NCI-H524 treated with DMSO at 0.1 percent for 48 hours (cell line): ENCODE measurements at regions not wholly inside any gene's neighbourhood (a gene's known extent, or its start where the extent isn't known, plus 50 kb on each side); places are given as distances from the start of the nearest gene placed in this dataset.

ENCODE experiments used
- DNase-seq: peaks from one replicate; lab custom pipeline; 2025; lab: John Stamatoyannopoulos, UW

- no peak for DNase-seq
Measured at GRCh38 chr2:66691031-66691965, 256.4 kb downstream of the MEIS1 start.

DNA sequence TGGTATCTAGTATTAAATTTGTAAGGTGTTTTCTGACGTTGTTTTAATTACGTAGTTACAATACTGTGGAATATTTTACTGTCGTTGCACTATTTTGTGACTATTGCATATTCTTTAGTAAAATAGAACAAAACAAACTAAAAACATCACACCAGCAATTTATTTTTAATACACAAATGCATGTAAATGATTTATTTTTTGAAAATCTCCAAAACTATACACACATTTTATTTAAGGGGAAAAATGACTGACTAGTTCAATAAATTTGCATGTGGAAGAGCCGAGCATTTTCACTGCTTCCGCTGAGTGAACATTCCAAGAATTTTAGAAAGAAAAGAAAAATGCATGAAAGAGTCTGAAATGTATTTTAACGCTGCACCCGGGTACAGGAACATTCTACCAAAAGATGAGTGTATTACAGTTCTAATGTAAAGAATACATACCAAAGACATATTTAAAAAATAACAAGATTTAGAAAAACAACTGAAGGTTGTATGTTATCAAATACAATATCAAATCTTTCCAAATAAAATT lies 257.7 kb downstream of the MEIS1 start:
- DNase-seq: no peak

GRCh38 chr2:66693076-66693965 lies 258.4 kb downstream of the MEIS1 start:
- DNase-seq: no peak

- DNase-seq: no peak
Measured at GRCh38 chr2:66694087-66694860, 259.3 kb downstream of the MEIS1 start.

DNA sequence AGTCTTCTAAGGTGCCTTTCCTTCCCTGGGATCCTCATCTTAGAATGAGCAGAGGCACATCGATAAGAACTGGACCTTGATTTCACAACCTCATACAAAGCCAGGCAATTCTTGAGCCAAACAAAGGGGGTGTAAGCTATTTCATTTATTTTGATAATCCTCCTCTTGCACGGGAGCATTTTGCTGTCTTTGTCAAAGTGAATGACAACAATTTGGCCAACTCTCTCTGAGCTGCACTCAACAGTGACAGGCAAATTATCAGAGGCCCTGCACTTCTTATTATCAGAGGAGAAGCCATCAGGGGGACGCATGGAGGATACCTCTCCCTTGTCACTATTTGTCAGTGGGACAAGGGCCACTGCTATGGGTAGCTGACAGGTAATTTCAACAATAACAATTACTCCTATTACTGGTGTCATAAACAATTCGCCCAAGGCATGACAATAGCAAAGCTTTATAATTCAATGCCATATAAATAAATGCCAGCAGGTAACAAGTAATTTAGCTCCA lies 260.4 kb downstream of the MEIS1 start:
- DNase-seq: no peak

DNA sequence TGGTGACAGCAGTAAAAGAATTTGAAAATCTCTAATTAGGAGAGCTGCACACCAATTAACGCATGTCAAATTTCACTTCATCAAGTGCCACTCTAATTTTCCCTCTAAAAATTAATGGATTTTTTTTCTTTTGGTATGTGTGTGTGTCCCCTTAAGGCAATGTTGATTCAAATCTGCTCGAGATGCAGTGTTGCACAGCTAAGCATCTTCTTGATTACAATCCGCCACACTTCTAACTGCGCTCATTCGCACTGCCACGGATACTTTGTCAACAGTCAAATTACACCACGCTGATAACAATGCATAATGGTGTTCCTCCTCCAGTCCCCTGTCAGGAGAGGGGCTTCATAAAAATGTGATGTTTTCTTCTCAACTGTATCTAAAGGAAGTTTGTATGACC lies 261.4 kb downstream of the MEIS1 start:
- peak; percentile 24 for DNase-seq

- DNase-seq: no peak
Measured at GRCh38 chr2:66696886-66697285, 262.0 kb downstream of the MEIS1 start.

GRCh38 chr2:66697366-66697765 lies 262.4 kb downstream of the MEIS1 start:
- no peak for DNase-seq

DNA sequence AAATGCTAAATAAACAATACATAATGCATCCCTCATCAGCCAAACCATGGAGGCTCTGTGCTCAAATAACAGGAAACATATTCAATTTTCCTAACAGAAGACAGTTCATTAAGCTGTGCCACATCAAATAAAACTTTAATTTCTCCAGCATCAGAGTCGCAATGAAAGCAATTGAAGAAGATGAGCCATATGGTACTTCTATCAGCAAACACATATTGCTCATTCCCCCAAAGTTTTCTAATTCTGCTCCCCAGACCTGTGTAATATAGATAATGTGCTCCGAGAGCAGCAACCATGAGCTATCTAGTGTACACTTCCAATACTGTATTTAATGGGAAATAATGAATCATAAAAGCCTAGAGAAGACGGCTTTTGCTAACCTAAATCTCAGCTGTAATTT lies 263.2 kb downstream of the MEIS1 start:
- no peak for DNase-seq

- no peak for DNase-seq
Measured at GRCh38 chr2:66698576-66699239, 263.8 kb downstream of the MEIS1 start.

DNA sequence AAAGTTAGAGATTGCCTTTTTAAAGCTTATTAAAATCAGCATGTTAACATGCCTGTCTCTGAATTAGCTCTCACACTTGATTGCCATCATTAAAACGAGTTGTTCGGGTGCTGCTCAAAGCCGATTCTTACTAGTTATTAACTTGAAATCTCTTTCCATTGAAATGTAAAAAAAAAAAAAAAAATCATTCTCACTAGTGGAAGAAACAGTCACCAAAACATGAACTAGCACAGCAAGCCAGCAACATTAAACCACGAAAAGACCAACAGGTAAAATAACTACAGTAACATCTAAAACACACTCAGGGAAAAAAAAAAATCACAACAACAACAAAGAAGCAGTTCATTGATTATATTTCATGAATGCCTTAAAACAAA lies 264.5 kb downstream of the MEIS1 start:
- no peak for DNase-seq

DNA sequence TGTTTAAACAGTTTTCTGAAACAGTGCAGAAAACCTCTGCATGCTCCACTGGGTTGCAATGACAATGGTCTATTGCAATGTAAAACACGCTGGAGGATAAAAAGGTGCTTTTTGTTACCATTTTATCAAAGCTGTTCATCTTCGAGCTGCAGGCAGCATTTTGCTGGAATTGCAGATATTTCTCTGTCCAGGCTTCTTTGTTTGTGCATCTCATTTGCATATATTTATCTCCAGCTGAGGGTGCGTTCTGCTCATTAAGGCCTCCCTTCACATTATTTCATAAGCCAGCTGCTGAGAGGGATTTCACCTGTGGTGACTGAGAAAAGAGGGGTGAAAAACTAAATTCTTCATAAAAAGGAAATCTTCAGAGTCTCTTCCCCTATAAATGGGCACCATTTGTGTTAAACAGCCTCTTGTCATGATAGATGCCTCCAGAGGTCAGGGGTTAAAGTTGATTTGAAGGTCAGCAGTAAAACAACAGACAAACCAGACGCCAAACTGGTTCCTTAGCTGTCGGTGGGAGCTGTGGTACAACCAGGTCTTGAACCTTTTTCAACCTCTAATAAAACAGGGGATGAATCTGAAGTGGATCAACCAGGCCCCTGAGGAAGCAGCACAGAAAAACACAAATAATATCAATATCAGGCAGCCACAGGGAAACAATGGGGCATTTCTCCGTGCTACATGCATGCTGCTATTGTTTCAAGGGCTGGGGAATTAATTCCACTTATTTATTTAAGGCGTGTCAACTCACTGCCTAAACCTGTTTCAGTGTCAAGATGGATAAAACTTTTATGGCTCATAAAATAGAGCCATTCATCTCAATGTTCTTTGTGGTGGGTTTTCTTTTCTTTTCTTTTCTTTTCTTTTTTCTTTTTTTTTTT lies 265.1 kb downstream of the MEIS1 start:
- DNase-seq: no peak

- DNase-seq: no peak
Measured at GRCh38 chr2:66700677-66701066, 265.7 kb downstream of the MEIS1 start.

DNA sequence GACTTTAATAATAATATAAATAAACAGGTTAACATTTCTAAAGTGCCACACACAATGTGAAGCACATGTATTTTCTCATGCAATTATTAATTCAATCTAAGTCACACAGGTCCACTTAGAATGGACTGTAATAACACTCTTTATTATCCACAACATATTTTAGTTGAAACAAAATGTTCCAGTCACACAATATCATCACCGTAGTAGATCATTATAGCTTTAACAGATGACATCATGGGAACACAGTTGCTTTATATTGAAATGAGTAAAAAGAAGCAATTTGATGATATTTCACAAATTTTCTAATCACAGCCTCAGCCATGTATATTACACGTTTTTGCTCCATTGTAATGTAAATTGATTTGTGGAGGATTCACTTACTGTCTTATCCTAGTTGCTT lies 266.3 kb downstream of the MEIS1 start:
- DNase-seq: no peak

DNA sequence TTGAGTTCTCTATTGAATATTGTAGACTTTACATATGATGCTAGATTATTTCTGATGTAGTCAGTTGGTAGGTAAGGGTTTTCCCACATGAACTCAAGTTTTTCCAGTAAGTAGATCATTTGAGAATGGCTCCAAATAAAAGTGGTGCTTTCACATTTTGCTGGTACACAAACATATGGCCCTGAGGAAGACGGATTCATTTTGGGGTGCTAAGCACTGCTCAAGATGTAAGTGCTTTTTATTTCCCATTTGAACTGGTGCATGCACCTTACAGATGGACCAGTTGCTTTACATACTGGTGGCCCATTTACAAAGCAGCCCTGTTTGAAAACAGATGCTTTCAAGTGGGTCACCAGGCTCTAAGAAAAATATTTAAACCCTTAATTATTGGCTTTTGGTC lies 266.7 kb downstream of the MEIS1 start:
- no peak for DNase-seq

GRCh38 chr2:66702301-66702700 lies 267.4 kb downstream of the MEIS1 start:
- DNase-seq: no peak

GRCh38 chr2:66704786-66705185 lies 269.9 kb downstream of the MEIS1 start:
- DNase-seq: no peak

DNA sequence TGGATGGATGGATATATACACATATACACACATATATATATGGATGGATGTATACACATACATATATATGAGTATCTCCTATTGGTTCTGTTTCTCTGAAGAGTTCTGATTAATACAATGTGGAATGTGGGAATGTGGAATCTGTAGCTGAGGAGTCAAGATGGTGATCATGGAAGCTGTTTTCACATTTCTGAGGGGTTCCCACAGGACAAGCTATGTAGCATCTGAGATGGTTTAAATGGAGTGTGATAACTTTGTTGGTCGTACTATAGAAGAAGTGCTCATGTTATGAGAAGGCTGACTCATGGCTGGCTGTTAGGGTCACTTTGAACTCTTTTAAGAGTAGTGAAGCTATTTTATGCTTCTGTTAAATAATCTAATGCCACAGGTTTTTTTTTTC lies 279.7 kb downstream of the MEIS1 start:
- no peak for DNase-seq

DNA sequence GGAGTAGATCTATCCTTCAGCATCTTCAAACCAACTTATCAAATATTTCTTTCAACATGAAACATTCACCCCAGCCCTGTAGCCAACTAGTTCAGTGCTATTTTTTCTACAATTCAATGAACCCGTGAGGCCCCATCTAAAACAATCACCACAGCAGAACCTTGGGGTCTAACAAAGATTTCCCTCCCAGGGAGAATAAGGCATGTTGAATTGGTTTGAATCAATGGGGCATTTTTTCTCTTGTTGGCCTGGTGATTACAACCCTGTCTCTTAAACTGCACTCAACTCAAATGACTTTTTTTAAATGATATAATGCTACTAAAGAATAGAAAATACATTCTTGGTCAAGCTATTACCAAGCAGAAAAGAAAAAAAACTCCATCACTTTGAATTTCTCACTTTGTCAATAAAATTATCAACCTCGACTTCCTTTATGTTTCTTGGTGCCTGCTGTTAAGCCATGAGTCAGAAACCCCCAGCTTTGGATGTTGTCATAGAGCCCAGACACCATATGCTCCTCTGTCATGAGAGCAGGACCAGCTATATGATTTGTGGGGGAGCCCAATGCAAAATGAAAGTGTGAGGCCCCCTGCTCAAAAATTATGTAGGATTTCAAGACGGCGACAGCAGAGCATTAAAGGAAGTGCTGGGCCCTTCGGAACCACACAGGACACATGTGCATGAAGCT lies 282.4 kb downstream of the MEIS1 start:
- DNase-seq: no peak

- no peak for DNase-seq
Measured at GRCh38 chr2:66717973-66718372, 283.0 kb downstream of the MEIS1 start.
